Urinary bladder (tissue), 3 donors: ENCODE measurements at regions not wholly inside any gene's neighbourhood (a gene's known extent, or its start where the extent isn't known, plus 50 kb on each side); places are given as distances from the start of the nearest gene placed in this dataset.
"Not testable (repeated sequence)": the region's sequence is repeated elsewhere in the genome, so short reads cannot be mapped to it uniquely, and the experiment has no call there.

ENCODE experiments used
- DNase-seq: peaks from one replicate; pipeline ENCODE4 v3.0.0-alpha.2; 2015; ENCODE audit errors: extremely low spot score
- H3K27ac ChIP-seq: one replicate; pipeline ENCODE4 v1.5.1; 2013; ENCODE audit warnings: low read depth, mild to moderate bottlenecking, moderate library complexity
- H3K36me3 ChIP-seq: one replicate; pipeline ENCODE4 v1.6.1; 2013; ENCODE audit warnings: mild to moderate bottlenecking, moderate library complexity; ENCODE audit not compliant: insufficient read depth
- H3K4me1 ChIP-seq: one replicate; pipeline ENCODE4 v1.6.1; 2013; ENCODE audit warnings: mild to moderate bottlenecking, moderate library complexity; ENCODE audit not compliant: insufficient read depth
- H3K4me3 ChIP-seq: one replicate; pipeline ENCODE4 v1.5.1; 2013; ENCODE audit warnings: low read depth, low read length
- WGBS: extraction: QIAGEN DNeasy Blood & Tissue Kit; methylation state at CpG from one replicate; pipeline ENCODE4 v1.1.7; 2013; 5-methylcytosine and 5-hydroxymethylcytosine counted together
- donor health status: healthy with polysubstance abuse.
- donor health status: healthy.

GRCh38 chr12:127582074-127582473 lies 684.9 kb upstream of the TMEM132C start:
- WGBS = 63% methylated on average over 6 of the region's 6 CpGs
- H3K36me3 ChIP-seq = no peaks in the 10 kb centered on the region

GRCh38 chr12:127583041-127583440 lies 683.9 kb upstream of the TMEM132C start:
- no peaks in the 10 kb centered on the region for H3K36me3 ChIP-seq
- WGBS = 84% methylated on average over 4 of the region's 4 CpGs
- DNase-seq = no peak
- no peak overlapping the region for H3K27ac ChIP-seq
- no peaks in the 10 kb centered on the region for H3K4me1 ChIP-seq
- no peak overlapping the region for H3K4me3 ChIP-seq

More at GRCh38 chr12:127582074-127582473, 684.9 kb upstream of the TMEM132C start:
- Histone ChIP-seq H3K4me1 (no peaks in the 10 kb centered on the region), H3K4me3 (no peak overlapping the region), H3K27ac (no peak overlapping the region)
- DNase-seq = no peak

- WGBS = 65% methylated on average over 7 of the region's 7 CpGs
- Histone ChIP-seq H3K36me3 (no peaks in the 10 kb centered on the region), H3K27ac (no peak overlapping the region), H3K4me1 (no peaks in the 10 kb centered on the region), H3K4me3 (no peak overlapping the region)
- no peak for DNase-seq
Measured at GRCh38 chr12:127588249-127588648, 678.7 kb upstream of the TMEM132C start.

DNA sequence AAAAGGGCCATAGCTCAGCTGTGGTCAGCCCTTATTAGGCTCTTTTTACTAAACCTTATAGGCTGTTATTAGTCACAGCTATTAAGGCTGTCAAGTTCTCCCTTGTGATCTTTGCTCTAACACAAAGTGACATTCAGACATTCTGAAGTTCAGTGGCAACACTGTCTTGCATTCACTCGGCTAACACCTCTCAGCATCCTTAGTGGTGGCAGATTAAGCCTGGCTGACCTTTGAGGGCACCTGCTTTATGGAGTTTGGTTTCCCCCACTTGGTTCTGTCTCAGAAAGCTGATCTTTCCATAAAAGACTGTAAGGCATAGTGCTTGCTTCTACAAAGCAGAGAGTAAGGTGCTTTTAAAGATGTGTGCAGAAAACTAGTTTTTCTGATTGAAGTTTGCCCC lies 677.4 kb upstream of the TMEM132C start:
- Histone ChIP-seq H3K4me1 (no peaks in the 10 kb centered on the region), H3K27ac (no peak overlapping the region), H3K36me3 (no peaks in the 10 kb centered on the region), H3K4me3 (no peak overlapping the region)
- no peak for DNase-seq
- WGBS = 41% methylated on average over 1 of the region's 1 CpG

DNA sequence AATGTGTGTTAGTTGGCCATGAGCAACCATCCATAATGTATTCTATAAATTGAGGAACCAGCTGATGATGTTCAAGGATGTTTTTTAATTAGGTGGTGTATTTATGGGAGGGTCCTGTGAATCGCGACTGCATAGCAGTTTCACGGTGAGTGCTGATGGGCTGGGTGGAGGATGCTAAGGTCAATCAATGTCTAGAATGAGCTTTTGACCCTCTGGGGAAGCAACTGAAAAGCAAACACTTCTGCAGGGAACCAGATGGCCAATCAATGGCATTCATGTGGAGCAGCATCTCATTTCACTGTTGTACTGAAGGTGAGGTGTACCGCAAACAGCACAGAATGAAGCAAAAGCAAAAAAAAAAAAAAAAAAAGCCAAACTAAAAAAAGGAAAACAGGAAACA lies 676.1 kb upstream of the TMEM132C start:
- 70% methylated on average over 4 of the region's 4 CpGs for WGBS
- no peak overlapping the region for H3K4me3 ChIP-seq

DNA sequence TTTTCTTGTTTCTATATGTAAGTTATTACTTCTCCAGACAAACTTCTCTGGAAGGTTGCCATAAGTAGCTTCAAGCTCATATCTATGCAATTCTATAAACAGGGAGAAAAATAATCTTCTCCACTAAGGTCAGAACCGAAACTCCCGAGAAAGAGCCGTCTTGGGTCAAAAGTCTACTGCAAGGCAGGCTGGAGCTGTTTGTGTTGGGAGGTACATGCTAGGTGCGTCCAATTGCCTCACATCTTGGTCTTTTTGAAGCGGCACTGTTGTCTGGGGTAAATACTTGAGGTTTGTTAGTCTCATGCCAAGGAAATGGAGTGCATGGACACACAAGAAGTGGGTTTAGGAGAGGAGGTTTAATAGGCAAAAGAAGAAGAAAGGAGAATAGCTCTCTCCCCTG lies 674.7 kb upstream of the TMEM132C start:
- H3K4me3 ChIP-seq = no peak overlapping the region
- H3K36me3 ChIP-seq = no peaks in the 10 kb centered on the region
- 48% methylated on average over 5 of the region's 5 CpGs for WGBS
- H3K4me1 ChIP-seq = no peaks in the 10 kb centered on the region
- H3K27ac ChIP-seq = no peak overlapping the region
- DNase-seq = no peak

More for the DNA sequence above, 676.1 kb upstream of the TMEM132C start:
- H3K4me1 ChIP-seq = no peaks in the 10 kb centered on the region
- no peak for DNase-seq
- no peaks in the 10 kb centered on the region for H3K36me3 ChIP-seq
- no peak overlapping the region for H3K27ac ChIP-seq

- Histone ChIP-seq H3K36me3 (no peaks in the 10 kb centered on the region), H3K4me3 (no peak overlapping the region), H3K4me1 (no peaks in the 10 kb centered on the region), H3K27ac (no peak overlapping the region)
- 28% methylated on average over 6 of the region's 6 CpGs for WGBS
- no peak for DNase-seq
Measured at GRCh38 chr12:127594351-127594970, 672.5 kb upstream of the TMEM132C start.

- Histone ChIP-seq H3K4me1 (no peaks in the 10 kb centered on the region), H3K4me3 (no peak overlapping the region), H3K36me3 (no peaks in the 10 kb centered on the region), H3K27ac (no peak overlapping the region)
- no peak for DNase-seq
- WGBS = 80% methylated on average over 4 of the region's 4 CpGs
Measured at GRCh38 chr12:127595506-127595905, 671.5 kb upstream of the TMEM132C start.

DNA sequence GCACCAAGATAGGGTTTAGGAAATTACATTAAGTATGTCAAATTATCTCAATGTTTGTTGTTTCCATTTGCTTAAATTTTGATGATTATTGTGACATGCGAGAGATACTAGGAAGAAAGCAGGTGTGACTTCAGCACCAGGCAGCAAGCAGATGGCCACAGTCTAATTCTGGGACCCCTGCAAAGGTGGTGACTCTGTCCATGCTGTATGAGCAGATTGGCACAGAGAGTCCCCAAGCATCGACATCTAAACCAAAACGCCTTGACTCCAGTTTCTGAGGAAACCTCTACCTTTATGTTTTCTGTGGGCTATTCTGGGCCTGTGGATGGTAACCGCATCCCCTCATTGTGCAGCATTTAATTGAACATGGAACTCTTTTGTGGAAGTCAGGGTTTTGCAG lies 670.1 kb upstream of the TMEM132C start:
- Histone ChIP-seq H3K4me1 (no peaks in the 10 kb centered on the region), H3K36me3 (no peaks in the 10 kb centered on the region), H3K27ac (no peak overlapping the region), H3K4me3 (no peak overlapping the region)
- no peak for DNase-seq
- 93% methylated on average over 4 of the region's 4 CpGs for WGBS

GRCh38 chr12:127599436-127599835 lies 667.5 kb upstream of the TMEM132C start:
- Histone ChIP-seq H3K27ac (no peak overlapping the region), H3K4me3 (no peak overlapping the region), H3K4me1 (no peaks in the 10 kb centered on the region), H3K36me3 (no peaks in the 10 kb centered on the region)
- no peak for DNase-seq
- 68% methylated on average over 7 of the region's 7 CpGs for WGBS

GRCh38 chr12:127600211-127600610 lies 666.8 kb upstream of the TMEM132C start:
- WGBS = 65% methylated on average over 3 of the region's 3 CpGs
- Histone ChIP-seq H3K4me1 (no peaks in the 10 kb centered on the region), H3K4me3 (no peak overlapping the region), H3K27ac (no peak overlapping the region), H3K36me3 (no peaks in the 10 kb centered on the region)
- DNase-seq = no peak

- no peak overlapping the region for H3K4me3 ChIP-seq
- DNase-seq = no peak
- H3K36me3 ChIP-seq = no peaks in the 10 kb centered on the region
- no peaks in the 10 kb centered on the region for H3K4me1 ChIP-seq
- no peak overlapping the region for H3K27ac ChIP-seq
- WGBS = 95% methylated on average over 3 of the region's 3 CpGs
Measured at GRCh38 chr12:127606476-127607015, 660.4 kb upstream of the TMEM132C start.

DNA sequence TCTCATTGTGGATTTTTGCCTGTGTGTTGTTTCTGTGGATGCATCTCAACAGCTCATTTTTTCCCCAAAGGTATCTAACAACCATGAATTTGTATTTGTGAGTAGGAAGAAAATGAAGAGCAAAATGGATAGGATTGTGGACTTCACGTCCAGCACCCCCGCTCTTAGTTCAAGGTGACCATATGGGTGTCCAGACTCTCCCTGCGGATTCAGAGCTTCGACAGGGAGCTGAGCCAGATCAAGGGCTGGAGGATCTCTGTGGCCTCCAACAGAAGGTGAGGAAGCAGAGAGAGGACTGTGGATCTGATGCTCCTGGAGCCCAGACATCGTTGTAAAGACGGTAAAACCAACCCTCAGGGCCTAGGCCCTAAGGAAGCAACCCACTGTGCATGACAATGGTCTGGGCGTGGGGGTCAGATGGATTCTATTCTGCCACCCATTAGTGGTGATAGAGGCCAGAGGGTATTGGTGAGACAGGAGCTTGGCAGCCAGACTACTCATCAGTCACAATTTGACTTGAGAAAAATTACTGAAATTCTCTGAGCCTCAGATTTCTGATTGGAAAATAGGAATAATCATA lies 659.7 kb upstream of the TMEM132C start:
- no peak overlapping the region for H3K27ac ChIP-seq

DNA sequence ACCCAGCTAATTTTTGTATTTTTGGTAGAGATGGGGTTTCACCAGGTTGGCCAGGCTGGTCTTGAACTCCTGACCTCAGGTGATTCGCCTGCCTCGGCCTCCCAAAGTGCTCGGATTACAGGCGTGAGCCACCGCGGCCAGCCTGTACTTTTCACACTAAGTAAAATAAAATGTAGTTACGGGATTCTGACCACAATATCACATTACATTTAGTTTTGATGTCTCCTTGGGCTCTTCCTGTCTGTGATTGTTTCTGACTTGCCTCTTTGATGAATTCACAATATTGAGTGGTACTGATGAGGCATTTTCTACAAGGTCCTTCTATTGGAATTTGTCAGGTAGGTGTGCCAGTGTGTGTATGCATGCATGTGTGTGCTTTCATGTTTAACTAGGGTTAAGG lies 658.6 kb upstream of the TMEM132C start:
- not testable (repeated sequence) for H3K27ac ChIP-seq, H3K4me1 ChIP-seq, DNase-seq, H3K36me3 ChIP-seq, H3K4me3 ChIP-seq
- 87% methylated on average over 7 of the region's 7 CpGs for WGBS

More for the DNA sequence above, 659.7 kb upstream of the TMEM132C start:
- no peak overlapping the region for H3K4me3 ChIP-seq
- 85% methylated on average over 7 of the region's 7 CpGs for WGBS
- H3K36me3 ChIP-seq = no peaks in the 10 kb centered on the region
- no peaks in the 10 kb centered on the region for H3K4me1 ChIP-seq
- DNase-seq = no peak
